Right lobe of liver (tissue), 6 donors: ENCODE measurements at regions not wholly inside any gene's neighbourhood (a gene's known extent, or its start where the extent isn't known, plus 50 kb on each side); places are given as distances from the start of the nearest gene placed in this dataset.

ENCODE experiments used
- ATAC-seq, 4 donors: fragments of 200-7000 bp; cut with Tn5 transposase; one replicate each; pipeline ENCODE4 v1.9.1; 2020; ENCODE audit warnings: mild to moderate bottlenecking in 4 of 4, moderate library complexity in 4 of 4
- DNase-seq, 3 donors: peaks; one replicate each; pipeline ENCODE4 v3.0.0-alpha.2; 2020
- H3K27ac ChIP-seq, 3 donors: fragments of 200-600 bp; one replicate each; pipeline ENCODE4 v1.8.0; 2022
- H3K27me3 ChIP-seq, 2 donors: fragments of 200-600 bp; one replicate each; pipeline ENCODE4 v1.8.0; 2022
- H3K36me3 ChIP-seq, 4 donors: fragments of 200-600 bp; sonication (generic) in 1 of 4; one replicate each; pipeline versions ENCODE4 v1.5.1 to v1.8.0; 2017 to 2022; ENCODE audit warnings: control low read depth in 1 of 4
- H3K4me1 ChIP-seq, 4 donors: fragments of 200-600 bp; sonication (generic) in 1 of 4; one replicate each; pipeline versions ENCODE4 v1.5.1 to v1.8.0; 2017 to 2022; ENCODE audit warnings: control low read depth in 1 of 4
- H3K4me3 ChIP-seq, 3 donors: fragments of 200-600 bp; one replicate each; pipeline ENCODE4 v1.8.0; 2022
- H3K9me3 ChIP-seq, 4 donors: fragments of 200-600 bp; sonication (generic) in 1 of 4; one replicate each; pipeline versions ENCODE4 v1.5.1 to v1.8.0; 2017 to 2022; ENCODE audit warnings: control low read depth in 1 of 4
- CTCF ChIP-seq, 4 donors: fragments of 200-600 bp in 3 of 4; fragments of 450-650 bp in 1 of 4; IDR thresholded peaks; one replicate each; pipeline versions ENCODE4 v1.5.1 to v1.8.0; 2016 to 2022; ENCODE audit warnings: antibody characterized with exemption in 4 of 4, mild to moderate bottlenecking in 2 of 4
- POLR2A ChIP-seq: fragments of 450-650 bp; IDR thresholded peaks from one replicate; pipeline ENCODE4 v1.6.1; 2017; ENCODE audit warnings: antibody characterized with exemption, mild to moderate bottlenecking
- WGBS: methylation state at CpG from one replicate; pipeline ENCODE4 v1.1.6; 2018; ENCODE audit warnings: low coverage, low lambda C conversion rate; ENCODE audit not compliant: insufficient coverage; ENCODE audit errors: missing lambda C conversion rate; 5-methylcytosine and 5-hydroxymethylcytosine counted together
- intact Hi-C, 2 donors: fragments of 100-400 bp; cut with DNase I; formaldehyde crosslinking; loops; one replicate each; pipeline versions ENCODE4 v1.11.2 to v1.14.1; 2022
- donor health status: DM: no; HTN: yes; CAD: no.
- donor health status: DM: no; HTN: no; CAD: no.
- donor health status: DM: no; HTN: no; CAD: no.
- donor health status: DM: no; HTN: yes; CAD: no.
- donor health status: DM: no; HTN: yes; CAD: no.

- Histone ChIP-seq H3K36me3 (no peaks in the 10 kb centered on the region), H3K27me3 (no peaks in the 10 kb centered on the region), H3K4me1 (no peaks in the 10 kb centered on the region), H3K4me3 (no peak overlapping the region), H3K9me3 (no peaks in the 10 kb centered on the region), H3K27ac (no peak overlapping the region)
- no peak for TF ChIP-seq CTCF (IDR thresholded peaks at IDR 0.05)
- no peak for TF ChIP-seq POLR2A
- intact Hi-C loops = no loop called here
- DNase-seq (no peak), ATAC-seq (no peak)
- WGBS = 39% methylated on average over 1 of the region's 1 CpG
Observed at GRCh38 chr13:58830841-58831240, 1199.3 kb downstream of the PCDH17 start.

- no peaks in the 10 kb centered on the region for H3K9me3 ChIP-seq
- ATAC-seq (no peak), DNase-seq (no peak)
- intact Hi-C loops = no loop called here
- H3K4me1 ChIP-seq = no peaks in the 10 kb centered on the region
- no peaks in the 10 kb centered on the region for H3K27me3 ChIP-seq
- WGBS = 47% methylated on average over 1 of the region's 1 CpG
- TF ChIP-seq POLR2A = no peak
- TF ChIP-seq CTCF (IDR thresholded peaks at IDR 0.05) = no peak
- no peak overlapping the region for H3K27ac ChIP-seq
- H3K36me3 ChIP-seq = no peaks in the 10 kb centered on the region
- H3K4me3 ChIP-seq = no peak overlapping the region
Observed at GRCh38 chr13:58838615-58839014, 1207.1 kb downstream of the PCDH17 start.

GRCh38 chr13:58843071-58843470 is 1211.5 kb downstream of the PCDH17 start:
- no peak for TF ChIP-seq CTCF (IDR thresholded peaks at IDR 0.05)
- TF ChIP-seq POLR2A = no peak
- WGBS = 63% methylated on average over 2 of the region's 6 CpGs
- no peaks in the 10 kb centered on the region for H3K27me3 ChIP-seq
- H3K27ac ChIP-seq = no peak overlapping the region
- ATAC-seq (no peak), DNase-seq (no peak)
- H3K4me3 ChIP-seq = no peak overlapping the region
- no peaks in the 10 kb centered on the region for H3K9me3 ChIP-seq
- intact Hi-C loops = no loop called here
- no peaks in the 10 kb centered on the region for H3K4me1 ChIP-seq
- no peaks in the 10 kb centered on the region for H3K36me3 ChIP-seq

- H3K36me3 ChIP-seq = no peaks in the 10 kb centered on the region
- no peak overlapping the region for H3K27ac ChIP-seq
- DNase-seq (no peak), ATAC-seq (no peak)
- 65% methylated on average over 4 of the region's 6 CpGs for WGBS
- no peaks in the 10 kb centered on the region for H3K9me3 ChIP-seq
- intact Hi-C loops = no loop called here
- no peak overlapping the region for H3K4me3 ChIP-seq
- H3K4me1 ChIP-seq = no peaks in the 10 kb centered on the region
- TF ChIP-seq CTCF (IDR thresholded peaks at IDR 0.05) = no peak
- TF ChIP-seq POLR2A = no peak
- H3K27me3 ChIP-seq = no peaks in the 10 kb centered on the region
Observed at GRCh38 chr13:58843567-58843966, 1212.0 kb downstream of the PCDH17 start.

- no peaks in the 10 kb centered on the region for H3K4me1 ChIP-seq
- TF ChIP-seq POLR2A (no peak), CTCF (IDR thresholded peaks at IDR 0.05) (no peak)
- H3K27me3 ChIP-seq = no peaks in the 10 kb centered on the region
- H3K4me3 ChIP-seq = no peak overlapping the region
- ATAC-seq (no peak), DNase-seq (no peak)
- intact Hi-C loops = no loop called here
- no peaks in the 10 kb centered on the region for H3K9me3 ChIP-seq
- no peaks in the 10 kb centered on the region for H3K36me3 ChIP-seq
- H3K27ac ChIP-seq = no peak overlapping the region
Observed at GRCh38 chr13:58850161-58850560, 1218.6 kb downstream of the PCDH17 start.
